T-helper 17 cell (primary cell): ENCODE measurements at regions not wholly inside any gene's neighbourhood (a gene's known extent, or its start where the extent isn't known, plus 50 kb on each side); places are given as distances from the start of the nearest gene placed in this dataset.
A peak's percentile ranks its signal among the peaks of the same experiment; 100 is the strongest.

Experiments
- ATAC-seq: fragments of 150-1000 bp; cut with Tn5 transposase; 2 replicates; pipeline ENCODE4 v1.10.0; 2021; ENCODE audit warnings: mild to moderate bottlenecking, moderate library complexity
- DNase-seq, 3 donors: peaks; one replicate each; pipeline versions ENCODE4 v3.0.0 to v3.0.0-alpha.2; 2020 to 2021
- H3K9me3 ChIP-seq: one replicate; pipeline ENCODE4 v1.7.0; 2013; ENCODE audit warnings: low read length, mild to moderate bottlenecking; ENCODE audit not compliant: control insufficient read depth, poor library complexity, severe bottlenecking
- H3K27ac Mint-ChIP-seq: one replicate; pipeline ENCODE4 v1.8.0; 2022; ENCODE audit warnings: mild to moderate bottlenecking, moderate library complexity, mixed read lengths
- H3K27me3 Mint-ChIP-seq: one replicate; pipeline ENCODE4 v1.8.0; 2022; ENCODE audit warnings: mixed read lengths
- H3K36me3 Mint-ChIP-seq: one replicate; pipeline ENCODE4 v1.8.0; 2022; ENCODE audit warnings: low read depth, mixed read lengths
- H3K4me1 Mint-ChIP-seq: one replicate; pipeline ENCODE4 v1.8.0; 2022; ENCODE audit warnings: mild to moderate bottlenecking, mixed read lengths
- H3K4me3 Mint-ChIP-seq: one replicate; pipeline ENCODE4 v1.8.0; 2022; ENCODE audit warnings: mild to moderate bottlenecking, moderate library complexity, mixed read lengths

DNA sequence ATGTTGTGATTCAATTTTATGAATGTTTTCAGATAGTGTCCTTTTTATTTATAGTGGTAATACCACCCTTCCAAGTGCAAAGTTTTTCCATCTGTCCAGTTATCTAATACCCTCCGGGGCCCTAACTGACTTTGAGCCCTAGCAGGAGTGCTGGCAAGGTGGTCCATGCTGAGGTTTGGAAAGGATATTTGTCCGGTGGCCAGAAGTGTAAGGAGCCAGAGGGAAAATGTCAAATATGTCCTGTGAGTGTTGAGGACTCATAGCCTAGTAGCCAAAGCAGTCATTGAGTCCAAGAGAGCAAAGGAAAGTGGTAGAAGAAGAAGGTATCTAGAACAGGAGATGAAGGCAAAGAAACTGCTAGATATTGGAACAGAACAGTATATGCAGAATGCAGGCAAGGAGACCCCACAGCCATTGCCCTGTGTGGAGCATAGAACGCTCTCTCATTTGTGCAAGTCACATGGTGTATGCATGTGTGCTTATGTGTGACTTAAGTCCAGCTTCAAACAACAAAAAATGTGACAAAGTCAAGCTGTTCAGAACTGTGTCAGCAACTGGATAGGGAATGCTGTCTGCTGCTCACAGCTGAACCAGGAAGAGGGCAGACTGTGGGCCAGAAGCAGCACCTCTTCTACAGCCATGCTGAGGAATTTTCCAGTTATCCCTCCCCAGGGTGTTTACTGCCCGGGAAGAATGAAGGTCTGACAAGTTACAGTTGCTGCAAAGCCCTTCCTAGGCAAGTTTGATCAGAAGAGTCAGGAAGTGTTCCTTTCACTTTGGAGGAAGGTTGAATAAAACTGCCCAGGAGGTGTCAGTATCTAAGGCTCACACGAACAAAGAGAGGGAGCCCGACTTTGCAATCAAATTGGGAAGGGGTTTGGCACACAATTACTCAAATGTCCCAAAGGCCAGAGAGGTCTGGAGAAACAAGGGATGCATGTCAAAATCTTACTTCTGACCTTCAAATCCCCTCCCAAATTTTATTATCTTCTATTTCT, 463.3 kb upstream of the DMAC1 start:
- Mint-ChIP-seq H3K27me3 (peaks cover 12% of the 10 kb centered on the region), H3K27ac (no peak overlapping the region), H3K36me3 (no peaks in the 10 kb centered on the region), H3K4me1 (peaks cover 5% of the 10 kb centered on the region), H3K4me3 (no peak overlapping the region)
- no peak for ATAC-seq
- H3K9me3 ChIP-seq: no peaks in the 10 kb centered on the region
- no peak for DNase-seq

GRCh38 chr9:8261737-8262136, 462.2 kb upstream of the DMAC1 start:
- H3K27ac Mint-ChIP-seq: no peak overlapping the region
- ATAC-seq (no peak), DNase-seq (no peak)
- peaks cover 5% of the 10 kb centered on the region for H3K4me1 Mint-ChIP-seq
- H3K4me3 Mint-ChIP-seq: no peak overlapping the region
- peaks cover 12% of the 10 kb centered on the region for H3K27me3 Mint-ChIP-seq
- no peaks in the 10 kb centered on the region for H3K9me3 ChIP-seq
- no peaks in the 10 kb centered on the region for H3K36me3 Mint-ChIP-seq

GRCh38 chr9:8259028-8259427, 459.4 kb upstream of the DMAC1 start:
- no peak overlapping the region for H3K4me3 Mint-ChIP-seq
- no peaks in the 10 kb centered on the region for H3K27me3 Mint-ChIP-seq
- peaks cover 2% of the 10 kb centered on the region for H3K4me1 Mint-ChIP-seq
- DNase-seq (no peak), ATAC-seq (no peak)
- peak overlapping the region; percentile 83 for H3K27ac Mint-ChIP-seq
- no peaks in the 10 kb centered on the region for H3K36me3 Mint-ChIP-seq
- H3K9me3 ChIP-seq: no peaks in the 10 kb centered on the region

- DNase-seq: no peak
- no peak overlapping the region for H3K4me3 Mint-ChIP-seq
Measured at GRCh38 chr9:8256880-8257279, 457.3 kb upstream of the DMAC1 start.

DNA sequence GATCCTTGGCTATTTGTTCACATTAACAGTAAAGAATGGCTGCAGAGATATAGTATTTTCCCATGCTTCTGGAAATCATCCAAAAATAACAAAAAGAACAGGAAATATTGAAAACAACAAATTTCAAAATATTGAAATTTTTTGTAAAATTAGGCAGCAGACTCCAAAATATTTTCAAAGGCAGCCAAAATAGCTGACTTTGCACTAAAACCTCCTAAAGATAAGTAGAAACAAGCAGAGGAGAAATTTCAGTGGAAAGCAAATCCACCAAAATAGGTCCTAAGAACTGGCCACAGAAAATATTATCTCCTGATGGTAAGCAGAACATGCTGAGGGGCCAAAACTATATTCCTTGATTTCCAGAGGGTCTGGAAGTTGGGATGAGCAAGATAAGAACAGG, 456.3 kb upstream of the DMAC1 start:
- no peak for ATAC-seq
- Mint-ChIP-seq H3K27me3 (no peaks in the 10 kb centered on the region), H3K27ac (no peak overlapping the region), H3K4me1 (no peaks in the 10 kb centered on the region), H3K36me3 (no peaks in the 10 kb centered on the region), H3K4me3 (no peak overlapping the region)
- no peaks in the 10 kb centered on the region for H3K9me3 ChIP-seq
- no peak for DNase-seq

More at GRCh38 chr9:8256880-8257279, 457.3 kb upstream of the DMAC1 start:
- ATAC-seq: no peak
- H3K36me3 Mint-ChIP-seq: no peaks in the 10 kb centered on the region
- no peaks in the 10 kb centered on the region for H3K4me1 Mint-ChIP-seq
- no peaks in the 10 kb centered on the region for H3K27me3 Mint-ChIP-seq
- no peaks in the 10 kb centered on the region for H3K9me3 ChIP-seq
- H3K27ac Mint-ChIP-seq: no peak overlapping the region

DNA sequence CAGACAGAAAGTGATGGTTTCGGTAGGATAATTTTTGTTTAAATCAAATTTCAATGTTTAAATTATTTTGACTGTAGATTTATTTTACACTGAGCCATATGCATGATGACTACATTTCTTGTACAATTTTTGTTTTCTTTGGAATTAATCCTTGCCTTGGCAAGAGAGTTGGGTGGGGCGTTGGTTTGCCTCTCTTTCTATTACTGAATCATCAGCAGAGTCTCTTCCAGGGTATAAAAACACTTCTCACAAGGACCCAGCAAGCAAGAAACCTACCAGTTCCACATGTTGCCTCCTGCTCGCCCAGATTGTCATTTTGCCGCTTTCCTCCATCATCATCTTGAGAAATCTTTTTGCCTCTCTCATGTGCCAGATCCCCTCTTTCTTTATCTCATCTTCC, 455.0 kb upstream of the DMAC1 start:
- DNase-seq (no peak), ATAC-seq (no peak)
- Mint-ChIP-seq H3K4me3 (no peak overlapping the region), H3K36me3 (no peaks in the 10 kb centered on the region), H3K27ac (no peak overlapping the region), H3K4me1 (no peaks in the 10 kb centered on the region), H3K27me3 (no peaks in the 10 kb centered on the region)
- H3K9me3 ChIP-seq: no peaks in the 10 kb centered on the region

DNA sequence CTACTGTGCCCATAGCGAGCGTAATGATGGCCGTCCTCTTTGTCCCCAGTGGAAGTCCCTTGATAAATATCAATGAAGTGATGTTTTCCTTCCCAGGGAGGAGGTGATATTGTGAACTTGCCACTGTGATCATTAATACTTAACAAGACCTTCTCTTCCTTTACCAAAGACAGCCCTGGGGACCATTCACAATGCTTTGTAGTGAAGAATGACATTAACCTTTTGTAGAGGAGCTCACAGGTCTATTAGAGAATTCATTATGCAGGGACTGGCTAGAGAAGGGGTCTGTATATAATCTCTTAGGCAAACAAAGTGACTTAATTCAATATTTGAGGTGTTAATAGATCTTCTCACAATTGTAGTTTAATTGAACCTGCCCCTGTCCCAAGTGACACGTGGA, 452.9 kb upstream of the DMAC1 start:
- H3K27me3 Mint-ChIP-seq: no peaks in the 10 kb centered on the region
- H3K36me3 Mint-ChIP-seq: no peaks in the 10 kb centered on the region
- no peak overlapping the region for H3K27ac Mint-ChIP-seq
- no peak overlapping the region for H3K4me3 Mint-ChIP-seq
- ATAC-seq (no peak), DNase-seq (no peak)
- H3K9me3 ChIP-seq: no peaks in the 10 kb centered on the region
- no peaks in the 10 kb centered on the region for H3K4me1 Mint-ChIP-seq

DNA sequence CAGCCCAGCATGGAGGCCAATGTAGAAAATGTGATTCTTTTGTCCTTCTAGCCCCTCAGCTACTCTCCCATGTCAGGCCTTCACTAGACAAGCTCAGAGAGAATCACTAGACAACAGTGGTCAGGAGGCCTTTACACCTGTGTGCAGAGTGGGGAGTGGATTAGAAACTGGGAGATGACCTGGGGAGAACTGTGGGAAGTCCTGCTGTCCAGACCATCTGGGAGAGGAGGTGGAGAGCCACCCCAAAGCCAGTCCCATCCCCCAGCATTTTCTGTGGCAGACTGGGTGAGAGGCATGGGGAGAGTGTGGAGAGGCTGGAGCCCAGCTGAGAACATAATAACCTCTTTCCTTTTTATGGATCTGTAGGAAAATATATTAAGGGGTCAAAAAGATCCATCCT, 452.0 kb upstream of the DMAC1 start:
- H3K36me3 Mint-ChIP-seq: no peaks in the 10 kb centered on the region
- DNase-seq (no peak), ATAC-seq (no peak)
- H3K27me3 Mint-ChIP-seq: no peaks in the 10 kb centered on the region
- H3K4me3 Mint-ChIP-seq: no peak overlapping the region
- H3K4me1 Mint-ChIP-seq: no peaks in the 10 kb centered on the region
- H3K9me3 ChIP-seq: no peaks in the 10 kb centered on the region
- no peak overlapping the region for H3K27ac Mint-ChIP-seq

DNA sequence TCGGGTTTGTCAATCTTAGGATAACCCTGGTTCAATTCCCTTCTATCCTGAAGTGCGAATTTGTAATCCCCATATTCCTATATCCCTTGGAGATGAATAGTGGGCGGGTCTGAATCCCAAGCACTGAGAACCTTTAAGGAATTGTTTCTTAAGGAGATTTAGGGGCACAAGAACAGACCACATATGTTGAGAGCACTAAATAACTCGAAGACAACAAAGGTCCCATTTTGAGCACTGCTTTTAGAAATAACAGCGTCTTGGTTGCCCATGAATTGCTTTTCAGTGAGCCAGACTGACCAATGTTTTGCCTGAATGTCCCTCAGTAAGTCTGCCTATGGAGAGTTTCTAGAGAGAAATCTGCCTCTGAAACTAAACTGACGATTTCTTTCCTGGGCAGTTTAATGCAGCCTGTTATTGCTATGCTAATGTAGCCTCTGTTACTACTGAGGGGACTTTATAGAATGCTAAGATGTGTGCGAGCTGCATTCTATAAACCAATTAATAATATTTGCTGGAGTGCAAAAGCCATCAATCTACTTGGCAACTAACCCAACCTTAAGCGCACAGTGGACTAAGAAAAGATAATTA, 445.0 kb upstream of the DMAC1 start:
- no peaks in the 10 kb centered on the region for H3K9me3 ChIP-seq
- DNase-seq (no peak), ATAC-seq (no peak)
- H3K4me1 Mint-ChIP-seq: no peaks in the 10 kb centered on the region
- peaks cover 4% of the 10 kb centered on the region for H3K27me3 Mint-ChIP-seq
- no peak overlapping the region for H3K4me3 Mint-ChIP-seq
- H3K27ac Mint-ChIP-seq: no peak overlapping the region
- peaks cover 3% of the 10 kb centered on the region for H3K36me3 Mint-ChIP-seq

GRCh38 chr9:8241201-8241600, 441.6 kb upstream of the DMAC1 start:
- Mint-ChIP-seq H3K4me3 (no peak overlapping the region), H3K36me3 (peaks cover 3% of the 10 kb centered on the region)

DNA sequence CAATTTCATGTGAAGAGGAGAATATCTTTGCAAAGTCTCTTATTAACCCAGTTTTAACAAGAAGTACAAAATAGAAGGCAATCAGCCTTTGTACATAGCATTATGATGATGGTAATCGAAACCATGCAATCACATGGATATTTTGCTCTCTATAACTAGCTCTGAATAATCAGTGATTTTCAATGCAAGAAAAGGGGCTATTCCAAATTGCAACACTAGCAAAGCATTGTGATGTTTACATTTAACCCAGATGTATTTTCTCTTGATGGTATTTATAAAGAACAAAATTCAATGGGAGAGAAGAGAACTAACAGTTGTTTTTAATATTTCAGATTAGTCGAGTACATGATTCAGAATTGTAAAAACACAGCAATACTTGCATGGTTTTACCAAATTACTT, 437.5 kb upstream of the DMAC1 start:
- peaks cover 3% of the 10 kb centered on the region for H3K36me3 Mint-ChIP-seq
- no peak for DNase-seq
- H3K27me3 Mint-ChIP-seq: peaks cover 15% of the 10 kb centered on the region
- H3K4me3 Mint-ChIP-seq: no peak overlapping the region
- H3K4me1 Mint-ChIP-seq: no peaks in the 10 kb centered on the region
- H3K9me3 ChIP-seq: no peaks in the 10 kb centered on the region
- no peak overlapping the region for H3K27ac Mint-ChIP-seq
- no peak for ATAC-seq

More at GRCh38 chr9:8241201-8241600, 441.6 kb upstream of the DMAC1 start:
- Mint-ChIP-seq H3K27ac (no peak overlapping the region), H3K27me3 (peaks cover 4% of the 10 kb centered on the region), H3K4me1 (no peaks in the 10 kb centered on the region)
- no peaks in the 10 kb centered on the region for H3K9me3 ChIP-seq
- DNase-seq (no peak), ATAC-seq (no peak)

DNA sequence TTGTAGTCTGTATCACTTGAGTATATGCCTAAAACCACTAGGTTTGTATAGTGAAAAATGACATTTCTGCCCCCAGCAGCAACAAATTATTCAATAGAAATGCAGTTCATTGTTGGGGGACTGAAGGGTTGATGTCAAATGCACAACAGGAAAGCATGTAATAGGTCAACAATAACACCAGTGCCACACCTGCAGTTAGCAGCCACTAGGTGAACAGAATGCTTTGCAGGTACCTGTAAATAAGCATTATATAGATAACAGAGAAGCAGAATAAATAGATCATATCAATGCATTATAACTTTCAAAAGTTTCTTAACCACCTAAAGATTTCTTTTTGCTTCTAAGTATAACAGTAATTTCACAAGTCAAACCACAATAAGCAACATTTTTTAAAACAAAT, 435.9 kb upstream of the DMAC1 start:
- DNase-seq (no peak), ATAC-seq (no peak)
- H3K36me3 Mint-ChIP-seq: no peaks in the 10 kb centered on the region
- no peaks in the 10 kb centered on the region for H3K9me3 ChIP-seq
- no peaks in the 10 kb centered on the region for H3K4me1 Mint-ChIP-seq
- H3K27me3 Mint-ChIP-seq: peaks cover 11% of the 10 kb centered on the region
- H3K27ac Mint-ChIP-seq: no peak overlapping the region
- no peak overlapping the region for H3K4me3 Mint-ChIP-seq

GRCh38 chr9:8234316-8234715, 434.7 kb upstream of the DMAC1 start:
- Mint-ChIP-seq H3K4me1 (no peaks in the 10 kb centered on the region), H3K27ac (no peak overlapping the region), H3K27me3 (peaks cover 11% of the 10 kb centered on the region), H3K36me3 (no peaks in the 10 kb centered on the region), H3K4me3 (no peak overlapping the region)
- ATAC-seq (no peak), DNase-seq (no peak)
- H3K9me3 ChIP-seq: no peaks in the 10 kb centered on the region

- no peak for DNase-seq
- no peaks in the 10 kb centered on the region for H3K4me1 Mint-ChIP-seq
Measured at GRCh38 chr9:8232726-8233125, 433.1 kb upstream of the DMAC1 start.

More at GRCh38 chr9:8232726-8233125, 433.1 kb upstream of the DMAC1 start:
- no peaks in the 10 kb centered on the region for H3K36me3 Mint-ChIP-seq
- no peak for ATAC-seq
- no peak overlapping the region for H3K27ac Mint-ChIP-seq
- H3K9me3 ChIP-seq: no peaks in the 10 kb centered on the region
- H3K27me3 Mint-ChIP-seq: peaks cover 11% of the 10 kb centered on the region
- H3K4me3 Mint-ChIP-seq: no peak overlapping the region
